Activated CD8-positive, alpha-beta T cell treated with anti-CD3 and anti-CD28 coated beads for 36 hours (primary cell): ENCODE measurements at regions not wholly inside any gene's neighbourhood (a gene's known extent, or its start where the extent isn't known, plus 50 kb on each side); places are given as distances from the start of the nearest gene placed in this dataset.
A peak's percentile ranks its signal among the peaks of the same experiment; 100 is the strongest.

Experiments used
- ATAC-seq: fragments of 200-7000 bp; cut with Tn5 transposase; one replicate; pipeline ENCODE4 v1.10.0; 2021; ENCODE audit warnings: mild to moderate bottlenecking, moderate library complexity
- CTCF ChIA-PET: fragments of 350-600 bp; sonication (Branson Sonifier 250); formaldehyde crosslinking; loops from one replicate; lab custom pipeline; 2021; ENCODE audit warnings: antibody characterized with exemption; lab: Charles Lee
- POLR2A ChIA-PET: fragments of 350-600 bp; sonication (Branson Sonifier 250); formaldehyde crosslinking; loops from one replicate; lab custom pipeline; 2021; ENCODE audit warnings: antibody characterized with exemption; lab: Charles Lee
- DNase-seq: peaks from one replicate; pipeline ENCODE4 v3.0.0-alpha.2; 2020
- H3K27ac Mint-ChIP-seq: one replicate; pipeline ENCODE4 v1.8.0; 2021; ENCODE audit warnings: mild to moderate bottlenecking, mixed read lengths
- H3K27me3 Mint-ChIP-seq: one replicate; pipeline ENCODE4 v1.8.0; 2021; ENCODE audit warnings: mixed read lengths
- H3K36me3 Mint-ChIP-seq: one replicate; pipeline ENCODE4 v1.8.0; 2021; ENCODE audit warnings: low read depth, mixed read lengths
- H3K4me1 Mint-ChIP-seq: one replicate; pipeline ENCODE4 v1.8.0; 2021; ENCODE audit warnings: low read depth, mixed read lengths
- H3K4me3 Mint-ChIP-seq: one replicate; pipeline ENCODE4 v1.8.0; 2021; ENCODE audit warnings: mild to moderate bottlenecking, moderate library complexity, mixed read lengths
- H3K9me3 Mint-ChIP-seq: one replicate; pipeline ENCODE4 v1.8.0; 2021; ENCODE audit warnings: mixed read lengths
- intact Hi-C: fragments of 100-400 bp; cut with micrococcal nuclease; formaldehyde crosslinking; loops from one replicate; pipeline ENCODE4 v1.10.0; 2022
- TF ChIP-seq, protein P1 (sequence below): fragments of 200-600 bp; IDR thresholded peaks from one replicate; pipeline ENCODE4 v1.8.0; 2022; ENCODE audit warnings: antibody characterized with exemption, mild to moderate bottlenecking

DNA sequence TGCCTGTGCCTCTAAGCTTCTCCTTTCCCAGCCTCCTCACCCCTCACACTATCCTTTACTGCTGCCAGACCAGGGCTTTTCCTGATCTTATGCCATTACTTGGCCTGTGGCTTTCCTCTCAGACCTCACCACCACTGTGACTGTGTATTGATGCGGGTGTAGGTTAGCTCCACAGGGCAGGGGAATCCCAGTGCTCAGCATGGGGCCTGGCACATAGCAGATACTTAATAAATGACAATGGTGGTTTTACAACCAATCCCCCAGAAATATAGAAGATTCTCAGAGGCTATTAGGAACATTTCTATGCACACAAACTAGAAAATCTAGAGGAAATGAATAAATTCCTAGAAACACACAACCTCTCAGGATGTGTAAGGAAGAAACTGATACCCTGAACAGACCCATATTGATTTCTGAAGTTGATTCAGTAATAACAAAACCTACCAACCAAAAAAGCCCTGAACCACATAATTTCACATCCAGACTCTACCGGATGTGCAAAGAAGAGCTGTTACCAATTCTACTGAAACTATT lies 129.6 kb upstream of the QRFPR start:
- ChIA-PET CTCF (interaction anchor here (1.0 kb wide), 1 partner anchor 48 kb away, joined by 3 read pairs; no protein-coding TSS in a partner anchor), POLR2A (no interaction called here)
- Mint-ChIP-seq H3K36me3 (no peaks in the 10 kb centered on the region), H3K4me1 (no peaks in the 10 kb centered on the region), H3K4me3 (no peak overlapping the region), H3K27ac (no peak overlapping the region), H3K27me3 (peaks cover 19% of the 10 kb centered on the region), H3K9me3 (no peaks in the 10 kb centered on the region)
- ATAC-seq, result peak; percentile 47
- TF ChIP-seq, protein P1, sequence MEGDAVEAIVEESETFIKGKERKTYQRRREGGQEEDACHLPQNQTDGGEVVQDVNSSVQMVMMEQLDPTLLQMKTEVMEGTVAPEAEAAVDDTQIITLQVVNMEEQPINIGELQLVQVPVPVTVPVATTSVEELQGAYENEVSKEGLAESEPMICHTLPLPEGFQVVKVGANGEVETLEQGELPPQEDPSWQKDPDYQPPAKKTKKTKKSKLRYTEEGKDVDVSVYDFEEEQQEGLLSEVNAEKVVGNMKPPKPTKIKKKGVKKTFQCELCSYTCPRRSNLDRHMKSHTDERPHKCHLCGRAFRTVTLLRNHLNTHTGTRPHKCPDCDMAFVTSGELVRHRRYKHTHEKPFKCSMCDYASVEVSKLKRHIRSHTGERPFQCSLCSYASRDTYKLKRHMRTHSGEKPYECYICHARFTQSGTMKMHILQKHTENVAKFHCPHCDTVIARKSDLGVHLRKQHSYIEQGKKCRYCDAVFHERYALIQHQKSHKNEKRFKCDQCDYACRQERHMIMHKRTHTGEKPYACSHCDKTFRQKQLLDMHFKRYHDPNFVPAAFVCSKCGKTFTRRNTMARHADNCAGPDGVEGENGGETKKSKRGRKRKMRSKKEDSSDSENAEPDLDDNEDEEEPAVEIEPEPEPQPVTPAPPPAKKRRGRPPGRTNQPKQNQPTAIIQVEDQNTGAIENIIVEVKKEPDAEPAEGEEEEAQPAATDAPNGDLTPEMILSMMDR, result no peak
- DNase-seq, result peak; percentile 4
- intact Hi-C loops, result no loop called here

DNA sequence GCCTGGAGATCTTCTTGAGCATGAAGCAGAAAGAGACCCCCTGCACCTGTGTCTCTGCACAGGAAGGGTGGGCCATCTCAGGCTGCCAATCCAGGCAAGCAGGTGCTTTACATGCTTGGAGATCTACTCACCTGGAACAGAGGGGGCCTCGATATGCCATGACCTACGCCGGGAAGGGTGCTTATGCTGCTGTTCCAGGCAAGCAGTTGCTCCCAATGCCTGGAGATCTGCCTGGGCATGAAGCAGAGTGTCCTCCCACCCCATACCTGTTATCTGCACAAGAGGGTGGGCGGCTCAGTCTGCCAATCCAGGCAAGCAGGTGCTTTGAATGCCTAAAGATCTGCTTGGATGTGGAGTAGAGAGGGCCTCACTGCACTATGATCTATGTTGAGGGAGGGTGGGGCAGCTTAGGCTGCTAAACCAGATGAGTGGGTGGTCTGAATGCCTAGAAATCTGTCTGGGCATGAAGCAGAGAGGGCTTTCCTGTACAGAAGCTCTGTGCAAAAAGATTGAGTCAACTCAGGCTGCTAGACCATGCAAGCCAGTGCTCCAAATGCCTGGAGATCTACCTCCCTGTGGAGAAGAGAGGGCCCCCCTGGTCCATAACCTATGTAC lies 104.5 kb upstream of the QRFPR start:
- intact Hi-C loops, result loop anchor here (10.0 kb wide), 1 partner anchor 170 kb away; no protein-coding TSS in a partner anchor
- DNase-seq (no peak), ATAC-seq (no peak)
- Mint-ChIP-seq H3K4me3 (no peak overlapping the region), H3K27me3 (peaks cover 15% of the 10 kb centered on the region), H3K4me1 (no peaks in the 10 kb centered on the region), H3K27ac (no peak overlapping the region), H3K36me3 (no peaks in the 10 kb centered on the region), H3K9me3 (no peaks in the 10 kb centered on the region)
- ChIA-PET POLR2A (no interaction called here), CTCF (interaction anchor here (0.7 to 2.0 kb wide), 5 partner anchors 11 to 252 kb away, joined by 3 to 10 read pairs (median 6); no protein-coding TSS in a partner anchor)
- TF ChIP-seq, protein P1, result no peak

DNA sequence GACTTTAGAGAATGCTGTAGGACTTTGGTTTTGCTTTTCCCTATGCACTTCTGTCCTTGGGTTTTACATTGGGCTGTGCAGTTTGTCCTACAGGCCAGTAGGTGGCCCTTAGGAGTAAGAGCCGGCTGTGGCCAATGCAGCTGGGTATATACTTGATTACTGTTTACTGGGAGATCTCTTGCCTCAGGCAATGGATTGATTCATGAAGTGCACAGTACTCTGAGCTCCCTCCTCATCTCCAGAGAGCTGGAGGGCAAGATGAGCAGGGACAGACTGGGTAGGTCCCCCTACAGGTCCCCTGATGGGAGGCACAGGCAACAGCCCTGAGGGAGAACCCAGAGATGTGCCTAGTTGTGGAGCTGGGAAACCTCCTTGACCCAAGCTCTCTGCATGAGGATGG lies 103.8 kb upstream of the QRFPR start:
- no peak overlapping the region for H3K4me3 Mint-ChIP-seq
- intact Hi-C loops, result loop anchor here (5.0 to 10.0 kb wide), 2 partner anchors 170 to 243 kb away; no protein-coding TSS in a partner anchor
- no peaks in the 10 kb centered on the region for H3K36me3 Mint-ChIP-seq
- ChIA-PET CTCF (interaction anchor here (0.7 to 2.0 kb wide), 7 partner anchors 10 to 252 kb away, joined by 3 to 10 read pairs (median 3); no protein-coding TSS in a partner anchor), POLR2A (no interaction called here)
- DNase-seq (peak; percentile 33), ATAC-seq (peak; percentile 61)
- H3K4me1 Mint-ChIP-seq, result no peaks in the 10 kb centered on the region
- TF ChIP-seq, protein P1, result peak; percentile 69
- H3K27ac Mint-ChIP-seq, result no peak overlapping the region
- no peaks in the 10 kb centered on the region for H3K9me3 Mint-ChIP-seq
- H3K27me3 Mint-ChIP-seq, result peaks cover 15% of the 10 kb centered on the region

DNA sequence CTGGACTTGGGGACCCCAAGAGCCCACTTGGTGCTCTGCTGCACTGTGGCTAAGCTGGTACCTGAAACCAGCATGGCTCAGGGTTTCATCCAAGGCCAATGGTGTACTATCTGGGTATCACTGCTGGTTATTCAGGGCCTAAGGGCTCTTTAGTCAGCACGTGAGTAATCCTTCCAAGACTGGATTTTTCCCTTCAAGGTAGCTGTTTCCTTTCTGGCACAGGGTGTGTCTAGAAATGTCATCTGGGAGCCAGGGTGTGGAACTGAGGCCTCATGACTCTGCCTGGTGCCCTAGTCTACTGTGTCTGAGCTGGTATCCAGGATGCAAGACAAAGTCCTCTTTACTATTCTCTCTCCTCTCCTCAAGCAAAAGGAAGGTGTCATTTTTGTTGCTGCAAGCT lies 99.0 kb upstream of the QRFPR start:
- H3K4me1 Mint-ChIP-seq, result no peaks in the 10 kb centered on the region
- POLR2A ChIA-PET, result no interaction called here
- intact Hi-C loops, result loop anchor here (5.0 to 10.0 kb wide), 2 partner anchors 175 to 247 kb away; no protein-coding TSS in a partner anchor
- H3K9me3 Mint-ChIP-seq, result no peaks in the 10 kb centered on the region
- no peak overlapping the region for H3K4me3 Mint-ChIP-seq
- ATAC-seq (no peak), DNase-seq (no peak)
- no peak overlapping the region for H3K27ac Mint-ChIP-seq
- H3K36me3 Mint-ChIP-seq, result no peaks in the 10 kb centered on the region
- TF ChIP-seq, protein P1, result no peak
- CTCF ChIA-PET, result interaction anchor here (1.7 kb wide), 1 partner anchor 17 kb away, joined by 5 read pairs; no protein-coding TSS in a partner anchor
- peaks cover 13% of the 10 kb centered on the region for H3K27me3 Mint-ChIP-seq

DNA sequence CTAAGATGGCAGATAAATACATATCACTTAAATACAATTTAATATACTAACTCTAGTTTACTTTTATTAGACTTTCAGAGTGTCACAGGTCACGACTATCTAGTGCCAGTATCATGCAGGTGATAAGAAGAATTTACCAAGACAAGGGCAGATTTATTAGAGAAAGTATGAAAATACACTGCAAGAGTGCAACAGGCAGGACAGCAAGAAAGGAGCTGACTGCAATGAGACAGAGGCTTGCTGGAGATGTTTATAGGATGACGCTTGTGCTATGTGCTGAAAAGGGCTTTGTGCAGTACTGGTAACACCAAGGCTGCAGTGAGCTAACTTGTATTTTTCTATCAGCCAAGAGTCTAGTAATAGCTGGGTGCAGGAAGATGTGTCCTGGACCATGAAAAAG lies 96.7 kb upstream of the QRFPR start:
- no peak for DNase-seq
- Mint-ChIP-seq H3K27ac (no peak overlapping the region), H3K27me3 (peaks cover 2% of the 10 kb centered on the region), H3K4me3 (no peak overlapping the region), H3K36me3 (no peaks in the 10 kb centered on the region), H3K9me3 (no peaks in the 10 kb centered on the region), H3K4me1 (peaks cover 2% of the 10 kb centered on the region)
- CTCF ChIA-PET, result no interaction called here
- TF ChIP-seq, protein P1, result no peak
- POLR2A ChIA-PET, result no interaction called here
- ATAC-seq, result no peak
- intact Hi-C loops, result no loop called here
